ENCODE measurements at regions not wholly inside any gene's neighbourhood (a gene's known extent, or its start where the extent isn't known, plus 50 kb on each side); places are given as distances from the start of the nearest gene placed in this dataset.
"Not testable (repeated sequence)": the region's sequence is repeated elsewhere in the genome, so short reads cannot be mapped to it uniquely, and the experiment has no call there.

DNA sequence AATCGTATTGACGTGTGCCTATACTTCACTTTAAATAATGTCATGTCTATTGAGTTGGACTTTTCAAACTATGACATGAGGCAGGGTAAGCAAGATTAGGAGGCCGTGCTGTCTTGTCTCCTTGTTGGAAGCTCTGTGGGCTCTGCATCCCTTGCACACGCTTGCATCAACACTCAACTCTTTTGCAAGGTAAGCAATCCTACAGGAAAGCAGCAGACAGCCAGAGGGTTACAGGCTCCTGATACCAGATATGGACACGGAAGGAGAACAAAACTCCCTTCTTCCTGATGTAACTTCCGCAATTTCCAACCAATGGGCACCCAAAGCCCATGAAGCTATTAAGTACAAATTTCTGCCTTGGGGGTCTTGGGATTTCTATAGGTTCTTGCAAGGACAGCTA, 1520.7 kb upstream of the B3GALT2 start:
- no peak for DNase-seq (ENCODE audit: low read depth in 2 of 2)

DNA sequence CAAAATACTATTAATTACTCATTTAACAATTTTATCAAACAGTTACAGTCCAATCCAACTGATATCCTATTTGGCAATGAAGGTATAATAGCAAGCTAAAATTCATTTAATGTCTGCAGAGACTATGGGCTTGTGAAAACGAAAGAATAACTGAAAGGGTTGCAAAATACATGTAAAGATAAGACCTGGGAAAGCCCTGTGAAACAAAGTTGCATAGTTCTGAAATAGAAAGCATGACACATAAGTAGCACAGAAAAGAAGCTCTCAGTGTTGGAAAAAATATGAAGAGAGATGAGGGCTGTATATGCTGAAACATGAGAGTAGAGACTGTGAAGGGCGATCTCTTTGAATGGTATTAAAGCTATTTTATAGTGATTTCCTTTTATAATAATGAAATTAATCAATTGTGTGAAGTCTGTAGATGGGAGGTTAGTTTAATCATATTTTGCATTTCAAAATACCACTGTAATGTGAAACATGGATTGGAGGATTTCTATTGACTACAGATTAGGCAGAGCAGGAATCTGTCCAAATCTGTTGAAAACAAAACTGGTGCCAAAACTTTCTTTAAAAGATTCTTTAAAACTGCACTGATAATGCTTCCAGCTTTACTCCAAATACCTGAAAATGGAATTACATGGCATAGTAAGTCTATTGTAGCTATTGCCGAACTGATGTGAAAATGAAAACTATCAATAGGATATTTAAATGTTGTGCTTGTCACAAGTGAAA, 1518.9 kb upstream of the B3GALT2 start:
- DNase-seq (ENCODE audit: low read depth in 2 of 2): no peak

DNA sequence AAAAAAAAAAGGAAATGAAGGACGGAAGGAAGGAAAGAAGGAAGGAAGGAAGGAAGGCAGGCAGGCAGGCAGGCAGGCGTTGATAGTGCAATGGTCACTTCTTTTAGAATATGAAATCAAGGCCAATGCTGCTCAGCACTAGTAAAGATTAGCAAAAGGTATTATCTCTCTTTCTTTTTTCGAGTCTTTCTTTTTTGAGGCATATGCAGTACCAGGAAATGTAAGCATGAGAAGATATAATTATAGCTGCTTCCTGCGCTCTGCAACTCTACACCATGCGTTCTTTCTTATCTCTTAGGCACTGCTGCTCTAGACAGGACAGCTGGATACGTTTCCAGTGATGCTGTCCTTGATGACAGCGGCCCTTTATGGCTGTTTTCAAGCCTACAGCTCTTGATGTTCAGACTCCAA, 1512.5 kb upstream of the B3GALT2 start:
- DNase-seq (ENCODE audit: low read depth in 2 of 2): no peak

DNA sequence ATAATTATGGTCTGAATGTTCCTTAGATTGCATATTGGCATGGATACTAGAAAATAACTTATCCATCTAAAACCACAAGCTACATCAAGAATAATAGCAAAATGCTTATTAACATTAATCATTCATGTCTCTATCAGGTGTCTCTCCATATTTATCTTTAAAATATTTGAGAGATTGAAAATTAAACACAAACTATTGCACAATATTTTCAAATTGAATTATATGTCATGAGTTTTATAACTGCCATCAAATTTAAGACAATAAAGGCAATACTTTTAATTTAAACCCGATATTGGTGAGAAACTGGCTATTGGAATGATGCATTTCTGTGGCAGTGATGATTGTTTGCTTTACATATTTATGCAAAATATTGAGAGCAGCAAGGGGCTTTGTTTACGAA, 1506.8 kb upstream of the B3GALT2 start:
- DNase-seq (ENCODE audit: low read depth in 2 of 2): no peak

DNA sequence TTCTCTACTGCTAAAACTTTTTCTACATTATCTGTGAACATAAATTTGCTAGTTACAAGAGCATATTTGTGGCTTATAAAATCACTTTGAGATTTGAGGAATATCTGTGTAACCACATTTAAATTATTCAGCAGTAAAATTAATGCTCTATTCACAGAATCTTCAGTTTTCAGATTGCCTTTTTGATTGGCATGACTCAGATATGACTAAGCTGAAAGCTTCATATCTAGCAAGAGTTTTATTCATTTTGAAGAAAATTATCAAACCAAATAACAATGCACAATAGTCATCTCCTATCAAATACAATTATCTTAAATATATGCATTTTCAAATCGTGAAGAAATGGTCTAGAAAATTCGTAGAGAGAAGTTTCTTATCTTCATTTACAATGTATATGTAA, 1498.2 kb upstream of the B3GALT2 start:
- DNase-seq (ENCODE audit: low read depth in 2 of 2): no peak

DNA sequence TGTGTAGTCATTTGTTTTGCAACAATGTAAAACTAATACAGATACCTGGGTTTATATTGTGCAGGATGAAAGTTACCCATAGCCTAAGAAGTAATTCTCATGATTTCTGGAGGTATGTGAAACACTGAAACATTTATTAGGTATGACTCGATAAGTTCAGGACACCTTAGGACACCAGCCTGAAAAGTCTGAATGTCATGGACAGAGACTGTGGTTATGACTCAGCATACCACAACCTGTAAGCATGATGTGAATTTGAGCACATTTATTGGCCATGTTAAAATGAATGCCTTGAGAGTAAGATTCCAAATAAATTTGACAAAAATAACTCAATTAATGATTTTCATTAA, 1471.7 kb upstream of the B3GALT2 start:
- no peak for DNase-seq (ENCODE audit: low read depth in 2 of 2)

DNA sequence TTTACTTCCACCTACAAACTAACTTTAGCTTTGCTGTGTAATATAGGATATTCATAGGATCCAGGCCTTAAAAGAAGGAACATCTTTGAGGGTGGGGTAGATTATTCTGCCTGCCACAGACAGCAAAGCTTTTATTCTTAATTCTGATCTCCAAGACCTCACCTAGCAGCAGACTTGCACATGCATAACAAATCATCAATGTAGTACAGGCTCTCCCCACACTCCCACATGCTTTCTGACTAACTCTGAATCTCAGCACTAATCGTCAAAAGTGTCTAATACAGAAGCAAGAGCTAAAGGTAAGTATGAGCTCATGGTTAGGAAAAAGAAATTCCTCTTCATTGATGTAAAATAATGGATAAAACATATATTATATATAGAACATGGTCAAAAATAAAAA, 1468.5 kb upstream of the B3GALT2 start:
- no peak for DNase-seq (ENCODE audit: low read depth in 2 of 2)

DNA sequence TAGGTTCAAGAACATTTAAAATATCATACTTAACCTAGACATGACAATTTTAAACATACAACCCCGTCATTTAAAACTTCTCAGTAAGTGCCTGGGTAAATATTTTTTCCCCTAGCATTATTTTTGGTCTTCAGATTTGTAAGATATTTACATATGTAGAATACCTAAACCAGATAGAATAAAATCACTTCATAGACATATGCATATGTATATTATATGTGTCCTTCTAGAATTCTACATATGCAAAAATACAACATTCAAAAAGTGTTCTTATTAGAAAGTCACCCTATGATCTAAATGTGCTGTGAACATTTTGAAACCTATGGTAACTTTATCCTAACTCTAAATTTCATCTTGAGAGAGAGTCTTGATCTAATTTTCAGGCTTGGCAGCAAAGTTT, 1467.0 kb upstream of the B3GALT2 start:
- DNase-seq (ENCODE audit: low read depth in 2 of 2): no peak

DNA sequence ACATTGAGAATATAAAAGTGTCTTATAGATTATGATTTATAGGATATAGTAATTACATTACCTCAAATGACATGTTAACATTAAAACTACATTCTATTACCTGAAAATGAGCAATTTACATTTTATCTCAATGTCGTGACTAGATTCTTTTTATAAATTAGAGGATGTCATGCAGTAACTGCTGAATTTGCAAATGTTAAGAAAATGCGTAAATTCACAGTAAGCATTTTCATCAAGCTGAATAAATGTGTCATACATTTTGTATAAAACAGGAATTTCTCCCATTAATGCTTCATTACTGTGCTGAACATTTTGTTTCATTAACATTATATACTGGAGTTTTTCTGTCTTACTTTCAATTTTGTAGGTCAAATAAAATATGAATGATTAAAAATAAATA, 1460.7 kb upstream of the B3GALT2 start:
- no peak for DNase-seq (ENCODE audit: low read depth in 2 of 2)

DNA sequence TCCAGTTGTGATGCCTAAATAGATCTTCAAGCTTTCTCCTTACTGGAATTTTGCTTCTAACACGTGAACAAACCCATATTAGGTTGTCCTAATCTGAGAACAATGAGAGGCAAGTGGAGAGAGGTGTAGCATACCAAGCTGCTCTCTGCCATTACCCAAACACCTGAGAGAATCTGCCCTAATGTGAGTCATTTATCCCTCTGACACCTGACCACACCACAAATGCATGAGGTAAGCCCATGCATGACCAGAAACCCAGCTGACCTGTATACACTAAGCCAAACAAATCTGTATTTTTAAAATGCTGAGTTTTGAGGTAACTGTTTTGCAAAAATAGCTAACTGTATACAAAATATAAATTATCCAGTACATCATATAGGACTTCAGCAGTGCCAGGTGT, 1458.1 kb upstream of the B3GALT2 start:
- no peak for DNase-seq (ENCODE audit: low read depth in 2 of 2)

DNA sequence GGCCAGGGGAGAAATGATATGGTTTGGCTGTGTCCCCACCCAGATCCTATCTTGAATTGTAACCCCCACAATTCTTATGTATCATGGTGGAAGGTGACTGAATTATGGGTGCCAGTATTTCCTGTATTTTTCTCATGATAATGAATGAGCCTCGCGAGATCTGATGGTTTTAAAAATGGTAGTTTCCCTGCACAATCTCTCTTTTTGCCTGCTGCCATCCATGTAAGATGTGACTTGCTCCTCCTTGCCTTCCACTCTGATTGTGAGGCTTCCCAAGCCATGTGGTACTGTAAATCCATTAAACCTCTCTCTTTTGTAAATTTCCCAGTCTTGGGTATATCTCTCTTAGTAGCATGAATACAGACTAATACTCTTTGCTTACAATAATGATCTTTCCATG, 1453.9 kb upstream of the B3GALT2 start:
- DNase-seq (ENCODE audit: low read depth in 2 of 2): no peak

DNA sequence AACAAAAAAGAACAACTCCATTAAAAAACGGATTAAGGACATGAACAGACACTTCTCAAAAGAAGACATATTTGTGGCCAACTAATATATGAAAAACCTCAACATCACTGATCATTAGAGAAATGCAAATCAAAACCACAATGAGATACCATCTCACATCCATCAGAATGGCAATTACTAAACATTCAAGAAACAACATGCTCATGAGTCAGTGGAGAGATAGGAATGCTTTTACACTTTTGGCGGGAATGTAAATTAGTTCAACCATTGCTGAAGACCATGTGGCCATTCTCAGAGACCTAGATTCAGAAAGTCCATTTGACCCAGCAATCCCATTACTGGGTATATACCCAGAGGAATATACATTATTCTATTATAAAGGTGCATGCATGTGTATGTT, 1442.6 kb upstream of the B3GALT2 start:
- DNase-seq (ENCODE audit: low read depth in 2 of 2): no peak

DNA sequence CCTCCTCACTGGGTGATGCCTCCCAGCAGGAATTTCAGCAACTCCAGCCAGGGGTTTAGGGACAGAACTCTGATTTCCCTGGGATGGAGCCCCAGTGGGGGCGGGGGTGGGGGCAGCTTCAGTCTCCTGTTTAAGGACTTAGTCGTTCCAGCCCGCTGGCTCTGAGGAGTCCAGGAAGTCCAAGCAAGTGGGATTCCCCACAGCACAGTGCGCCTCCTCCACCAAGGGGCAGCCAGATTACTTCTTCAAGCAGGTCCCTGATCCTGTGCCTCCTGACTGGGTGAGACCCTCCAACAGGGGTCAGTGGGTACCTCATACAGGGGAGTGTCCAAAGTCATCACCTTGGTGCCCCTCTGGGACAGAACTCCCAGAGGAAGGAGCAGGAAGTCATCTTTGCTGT, 1438.4 kb upstream of the B3GALT2 start:
- no peak for DNase-seq (ENCODE audit: low read depth in 2 of 2)

DNA sequence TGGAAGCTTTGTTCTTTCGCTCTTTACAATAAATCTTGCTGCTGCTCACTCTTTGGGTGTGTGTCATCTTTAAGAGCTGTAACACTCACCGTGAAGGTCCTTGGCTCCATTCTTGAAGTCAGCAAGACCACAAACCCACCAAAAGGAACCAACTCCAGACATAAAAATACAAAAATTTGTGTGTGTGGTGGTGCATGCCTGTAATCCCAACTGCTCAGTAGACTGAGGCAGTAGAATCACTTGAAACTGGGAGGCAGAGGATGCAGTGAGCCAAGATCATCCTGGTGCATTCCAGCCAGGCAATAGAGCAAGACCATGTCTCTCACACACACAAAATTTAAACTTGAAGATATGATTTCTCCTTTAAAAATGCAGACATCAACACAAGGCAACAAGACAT, 1431.7 kb upstream of the B3GALT2 start:
- no peak for DNase-seq (ENCODE audit: low read depth in 2 of 2)

DNA sequence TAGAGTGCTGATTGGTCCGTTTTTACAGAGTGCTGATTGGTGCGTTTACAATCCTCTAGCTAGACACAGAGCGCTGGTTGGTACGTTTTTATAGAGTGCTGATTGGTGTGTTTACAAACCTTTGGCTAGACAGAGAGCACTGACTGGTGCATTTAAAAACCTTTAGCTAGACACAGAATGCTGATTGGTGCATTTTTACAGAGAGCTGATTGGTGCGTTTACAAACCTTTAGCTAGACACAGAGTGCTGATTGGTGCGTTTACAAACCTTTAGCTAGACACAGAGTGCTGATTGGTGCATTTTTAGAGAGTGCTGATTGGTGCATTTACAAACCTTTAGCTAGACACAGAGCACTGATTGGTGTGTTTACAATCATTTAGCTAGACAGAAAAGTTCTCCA, 1430.9 kb upstream of the B3GALT2 start:
- DNase-seq (ENCODE audit: low read depth in 2 of 2): not testable (repeated sequence)

DNA sequence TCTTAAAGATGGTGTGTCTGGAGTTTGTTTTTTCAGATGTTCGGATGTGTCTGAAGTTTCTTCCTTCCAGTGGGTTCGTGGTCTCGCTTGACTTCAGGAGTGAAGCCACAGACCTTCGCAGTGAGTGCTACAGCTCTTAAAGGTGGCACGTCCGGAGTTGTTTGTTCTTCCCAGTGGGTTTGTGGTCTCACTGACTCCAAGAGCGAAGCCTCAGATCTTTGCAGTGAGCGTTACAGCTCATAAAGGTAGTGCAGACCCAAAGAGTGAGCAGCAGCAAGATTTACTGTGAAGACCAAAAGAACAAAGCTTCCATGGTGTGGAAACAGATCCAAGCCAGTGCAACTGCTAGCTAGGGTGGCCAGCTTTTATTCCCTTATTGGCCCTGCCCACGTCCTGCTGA, 1430.4 kb upstream of the B3GALT2 start:
- no peak for DNase-seq (ENCODE audit: low read depth in 2 of 2)

DNA sequence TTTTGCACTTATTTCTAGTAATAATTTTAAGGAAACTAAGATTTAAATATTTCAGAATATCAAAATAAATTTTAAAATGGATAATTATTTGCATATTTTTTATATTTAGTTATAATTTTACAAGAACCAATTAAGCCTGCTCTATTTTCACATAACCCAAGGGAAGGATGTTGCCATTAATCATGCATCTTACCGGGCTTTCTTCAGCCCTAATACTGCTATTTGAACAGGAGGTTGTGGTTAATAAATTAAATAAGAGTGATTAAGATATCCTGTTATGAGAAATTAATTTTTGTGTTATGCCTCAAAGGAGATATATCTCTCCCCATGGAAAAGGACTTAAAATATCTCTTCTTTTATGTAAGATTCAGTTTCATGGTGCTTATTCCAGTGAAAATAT, 1415.8 kb upstream of the B3GALT2 start:
- no peak for DNase-seq (ENCODE audit: low read depth in 2 of 2)

DNA sequence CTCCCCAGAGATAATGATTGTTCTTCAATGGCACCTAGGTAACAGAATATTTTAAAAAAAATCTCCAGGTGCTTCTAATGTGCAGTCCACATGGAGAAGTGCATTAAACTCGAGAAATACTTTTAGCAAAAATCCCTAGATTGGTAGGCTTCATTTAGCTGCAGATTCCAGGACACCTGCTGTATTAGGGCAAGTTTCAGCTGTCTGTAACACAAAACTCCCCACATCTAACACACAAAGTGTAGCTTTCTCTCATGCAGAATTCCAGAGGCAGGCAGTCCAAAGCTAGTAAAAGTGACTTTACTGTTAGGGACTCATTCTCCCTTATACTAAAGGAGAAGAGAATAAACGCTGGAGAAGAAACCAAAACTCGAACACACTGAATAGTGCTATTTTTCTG, 1414.3 kb upstream of the B3GALT2 start:
- no peak for DNase-seq (ENCODE audit: low read depth in 2 of 2)

DNA sequence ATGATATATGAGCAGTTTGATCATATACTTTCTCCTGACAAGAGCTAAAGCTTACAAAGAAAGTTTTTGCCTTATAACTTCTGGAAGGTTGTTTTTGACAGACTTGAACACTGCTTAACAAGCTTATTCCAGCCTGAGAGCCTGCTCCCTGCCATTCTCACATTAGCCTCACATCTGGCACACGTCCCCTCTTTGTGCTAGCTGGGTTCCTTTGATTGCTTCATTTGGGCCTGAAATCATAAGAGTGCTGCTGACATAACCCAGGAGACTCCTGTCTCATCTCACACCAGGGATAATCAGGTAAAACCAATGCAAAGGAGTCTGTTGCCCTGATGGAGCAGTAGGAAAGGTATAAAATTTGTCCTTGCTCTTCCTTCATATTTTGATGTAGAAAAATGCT, 1411.7 kb upstream of the B3GALT2 start:
- no peak for DNase-seq (ENCODE audit: low read depth in 2 of 2)

DNA sequence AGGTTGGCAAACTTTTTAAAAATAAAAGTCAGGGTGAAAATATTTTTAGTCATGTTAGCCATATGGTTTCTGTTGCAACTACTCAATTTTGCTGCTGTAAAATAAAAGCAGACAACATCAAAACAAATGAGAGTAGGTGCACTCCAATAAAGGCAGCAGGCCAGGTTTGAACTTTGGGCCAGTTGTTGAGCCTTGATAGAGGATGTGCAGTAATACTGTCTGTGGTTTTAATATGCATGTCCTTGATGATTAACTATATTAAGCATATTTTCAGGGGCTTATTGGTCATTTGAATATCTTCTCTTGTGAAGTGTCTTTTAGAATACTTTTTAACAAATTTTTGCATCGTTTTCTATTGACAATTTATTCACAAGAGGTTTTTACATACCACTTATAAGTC, 1399.9 kb upstream of the B3GALT2 start:
- no peak for DNase-seq (ENCODE audit: low read depth in 2 of 2)

DNA sequence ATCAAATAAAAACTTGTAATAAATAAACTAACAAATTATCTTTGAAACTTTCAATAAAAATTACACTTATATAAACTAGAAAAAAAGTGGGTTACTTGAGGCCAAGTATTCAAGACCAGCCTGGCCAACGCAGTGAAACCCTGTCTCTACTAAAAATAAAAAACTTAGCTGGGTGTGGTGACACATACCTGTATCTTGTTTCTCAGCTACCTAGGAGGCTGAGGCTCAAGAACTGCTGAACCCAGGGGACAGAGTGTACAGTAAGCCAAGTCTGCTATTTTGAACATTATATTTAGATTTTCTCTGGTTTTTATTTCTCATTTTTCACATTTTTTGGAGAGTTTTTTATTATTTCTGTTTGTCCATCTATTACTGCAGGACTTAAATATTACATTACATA, 1397.6 kb upstream of the B3GALT2 start:
- DNase-seq (ENCODE audit: low read depth in 2 of 2): no peak

DNA sequence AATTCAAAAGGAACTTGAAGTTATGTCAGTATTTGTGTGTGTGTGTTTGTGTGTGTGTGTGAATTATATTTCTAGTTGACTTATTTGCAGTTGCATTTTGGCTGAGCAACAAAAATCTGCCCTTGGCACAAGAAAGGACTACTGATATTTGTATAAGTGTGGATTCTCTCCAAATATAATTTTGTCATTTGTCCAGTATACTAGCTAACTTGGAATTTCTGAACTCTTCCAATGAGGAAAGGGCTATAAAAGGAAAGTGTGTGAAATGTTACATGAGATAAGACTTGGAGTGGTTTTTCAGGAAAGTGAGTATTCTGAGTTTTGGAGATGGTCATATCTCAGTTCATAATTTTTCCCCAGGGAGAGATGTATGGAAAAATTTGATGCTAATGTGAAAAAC, 1384.1 kb upstream of the B3GALT2 start:
- no peak for DNase-seq (ENCODE audit: low read depth in 2 of 2)

DNA sequence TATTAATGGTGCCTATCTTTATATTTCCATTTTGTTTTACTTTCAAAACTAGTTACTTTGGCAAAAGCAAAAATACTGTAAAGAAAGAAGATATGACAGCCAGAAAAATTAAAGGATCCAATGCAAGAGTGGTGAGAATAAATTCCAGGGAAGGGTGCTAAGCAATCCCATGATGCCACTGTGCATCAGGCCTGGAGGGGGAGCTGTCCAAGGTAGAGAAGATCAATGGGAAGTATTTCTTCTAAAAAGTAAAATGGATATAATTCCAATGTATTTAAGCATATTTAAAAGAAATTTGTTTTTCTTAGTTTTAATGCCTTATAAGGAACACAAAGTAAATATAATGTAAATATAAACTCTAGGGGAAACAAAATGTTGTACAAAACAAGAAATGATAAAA, 1382.2 kb upstream of the B3GALT2 start:
- DNase-seq (ENCODE audit: low read depth in 2 of 2): no peak

DNA sequence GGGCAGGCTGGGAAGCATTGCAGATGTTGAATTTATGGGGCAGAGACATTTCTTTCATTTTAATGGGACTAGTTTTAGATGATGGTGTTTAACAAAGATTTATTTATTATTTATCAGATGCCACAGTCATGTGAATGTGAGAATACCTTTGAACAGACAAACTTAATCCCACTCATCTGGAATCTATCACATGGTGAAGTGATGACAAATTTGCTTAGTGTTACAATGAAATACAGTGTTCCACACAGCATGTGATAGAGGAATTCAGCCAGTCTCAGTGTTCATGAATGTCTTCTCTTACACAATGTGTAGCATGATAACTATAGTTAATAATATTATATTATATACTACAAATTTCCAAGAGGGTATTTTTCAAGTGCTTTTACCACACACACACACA, 1361.7 kb upstream of the B3GALT2 start:
- no peak for DNase-seq (ENCODE audit: low read depth in 2 of 2)

DNA sequence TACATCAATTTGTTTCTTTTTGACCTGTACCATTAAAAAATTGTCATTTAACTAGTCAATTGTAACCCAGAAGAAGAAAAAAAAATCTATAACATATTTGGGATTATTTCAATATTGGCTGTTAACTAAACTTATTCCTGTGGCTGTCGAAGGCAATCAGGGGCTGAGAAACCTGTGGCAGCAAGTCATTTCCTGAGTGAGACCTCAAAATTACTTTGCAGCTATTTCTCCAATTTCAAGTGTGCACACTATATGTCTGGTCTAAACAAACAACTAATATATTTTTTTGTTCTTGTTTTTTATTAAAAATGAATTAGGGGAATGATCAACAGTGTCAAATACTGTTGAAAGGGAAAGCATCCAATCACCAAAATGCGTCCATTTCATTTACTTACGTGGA, 1357.6 kb upstream of the B3GALT2 start:
- no peak for DNase-seq (ENCODE audit: low read depth in 2 of 2)
